Activated T-cell treated with anti-CD3 and anti-CD28 coated beads, Interleukin-2, amount 50 U/mL, for 1 hour (primary cell): ENCODE measurements at regions not wholly inside any gene's neighbourhood (a gene's known extent, or its start where the extent isn't known, plus 50 kb on each side); places are given as distances from the start of the nearest gene placed in this dataset.
"Not testable (repeated sequence)": the region's sequence is repeated elsewhere in the genome, so short reads cannot be mapped to it uniquely, and the experiment has no call there.

ENCODE experiments used
- DNase-seq: peaks from one replicate; pipeline ENCODE4 v3.0.0-alpha.2; 2020

DNA sequence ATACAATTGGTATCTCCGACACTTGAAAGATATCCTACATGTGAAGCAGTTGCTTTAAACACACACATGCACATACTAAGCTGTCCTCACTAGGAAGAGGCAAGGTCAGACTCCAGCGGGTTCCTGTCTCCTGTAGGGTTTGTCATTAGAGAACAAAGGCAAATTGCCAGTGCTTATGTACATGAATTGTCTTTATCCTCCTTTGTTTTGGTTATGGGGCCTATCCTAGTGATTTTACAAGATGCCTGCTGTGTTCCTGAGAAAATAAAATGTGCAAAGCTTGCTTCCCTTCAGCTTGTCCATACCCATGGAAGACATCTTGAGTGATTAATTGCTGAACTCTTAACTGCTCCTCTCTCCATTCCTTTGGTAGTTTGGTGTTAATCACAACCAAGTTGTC, 86.7 kb upstream of the SLC39A10 start:
- no peak for DNase-seq

DNA sequence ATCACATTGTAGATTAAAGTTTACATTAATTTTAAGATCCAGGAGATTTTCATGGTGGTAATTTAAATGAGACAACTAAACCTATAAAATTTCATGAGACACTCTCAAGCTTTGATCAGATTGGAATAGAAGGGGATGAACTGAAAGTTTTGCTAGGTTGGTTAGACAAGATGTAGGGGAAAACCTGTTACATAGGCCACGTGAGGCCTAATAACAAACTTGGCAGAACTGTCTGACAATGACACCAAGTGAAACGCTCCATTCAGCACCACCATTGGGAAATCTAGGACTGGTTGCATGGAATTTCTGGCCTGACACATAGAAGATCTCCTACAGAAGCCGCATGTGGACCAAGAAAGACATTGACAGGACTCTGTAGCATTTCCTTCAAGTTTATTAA, 87.8 kb upstream of the SLC39A10 start:
- no peak for DNase-seq

DNA sequence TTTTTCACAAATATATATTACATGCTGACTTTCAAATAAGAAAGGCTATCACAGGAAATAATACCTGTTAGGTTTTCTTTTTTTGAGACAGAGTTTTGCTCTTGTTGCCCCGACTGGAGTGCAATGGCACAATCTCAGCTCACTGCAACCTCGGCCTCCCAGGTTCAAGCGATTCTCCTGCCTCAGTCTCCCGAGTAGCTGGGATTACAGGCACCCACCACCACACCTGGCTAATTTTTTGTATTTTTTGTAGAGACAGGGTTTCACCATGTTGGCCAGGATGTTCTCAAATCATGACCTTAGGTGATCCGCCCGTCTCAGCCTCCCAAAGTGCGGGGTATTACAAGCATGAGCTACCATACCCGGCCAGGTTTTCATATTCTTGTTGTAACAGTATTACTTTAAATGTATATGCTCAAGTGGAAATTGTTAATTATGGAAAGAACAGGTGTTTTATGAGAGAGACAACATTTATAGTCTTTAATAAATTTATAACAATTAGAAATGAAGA, 92.3 kb upstream of the SLC39A10 start:
- not testable (repeated sequence) for DNase-seq

DNA sequence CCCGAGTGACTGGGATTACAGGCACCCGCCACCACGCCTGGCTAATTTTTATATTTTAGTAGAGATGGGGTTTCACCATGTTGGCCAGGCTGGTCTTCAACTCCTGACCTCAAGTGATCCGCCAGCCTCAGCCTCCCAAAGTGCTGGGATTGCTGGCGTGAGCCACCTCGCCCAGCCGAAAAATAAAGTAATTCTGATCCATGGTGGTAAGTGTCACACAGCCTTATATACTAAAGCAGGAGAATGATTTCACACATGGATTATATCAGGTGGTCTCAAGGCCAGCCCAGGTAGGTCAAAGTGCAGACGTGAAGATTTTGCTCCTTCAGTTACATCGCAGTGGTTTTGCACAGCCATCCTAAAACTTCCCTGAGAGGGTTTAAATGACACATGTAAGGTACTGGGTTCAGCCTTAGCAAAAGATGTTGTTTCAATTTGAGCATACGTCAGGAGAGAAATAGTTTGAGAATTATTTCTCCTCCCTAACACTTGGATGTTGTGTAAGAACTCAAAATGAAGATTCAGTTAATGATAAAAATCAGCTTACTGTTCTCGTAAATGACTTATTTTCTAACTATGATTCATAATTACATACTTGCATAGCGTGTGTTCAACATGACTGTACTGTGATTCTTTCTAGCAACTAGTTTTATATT, 93.0 kb upstream of the SLC39A10 start:
- no peak for DNase-seq

DNA sequence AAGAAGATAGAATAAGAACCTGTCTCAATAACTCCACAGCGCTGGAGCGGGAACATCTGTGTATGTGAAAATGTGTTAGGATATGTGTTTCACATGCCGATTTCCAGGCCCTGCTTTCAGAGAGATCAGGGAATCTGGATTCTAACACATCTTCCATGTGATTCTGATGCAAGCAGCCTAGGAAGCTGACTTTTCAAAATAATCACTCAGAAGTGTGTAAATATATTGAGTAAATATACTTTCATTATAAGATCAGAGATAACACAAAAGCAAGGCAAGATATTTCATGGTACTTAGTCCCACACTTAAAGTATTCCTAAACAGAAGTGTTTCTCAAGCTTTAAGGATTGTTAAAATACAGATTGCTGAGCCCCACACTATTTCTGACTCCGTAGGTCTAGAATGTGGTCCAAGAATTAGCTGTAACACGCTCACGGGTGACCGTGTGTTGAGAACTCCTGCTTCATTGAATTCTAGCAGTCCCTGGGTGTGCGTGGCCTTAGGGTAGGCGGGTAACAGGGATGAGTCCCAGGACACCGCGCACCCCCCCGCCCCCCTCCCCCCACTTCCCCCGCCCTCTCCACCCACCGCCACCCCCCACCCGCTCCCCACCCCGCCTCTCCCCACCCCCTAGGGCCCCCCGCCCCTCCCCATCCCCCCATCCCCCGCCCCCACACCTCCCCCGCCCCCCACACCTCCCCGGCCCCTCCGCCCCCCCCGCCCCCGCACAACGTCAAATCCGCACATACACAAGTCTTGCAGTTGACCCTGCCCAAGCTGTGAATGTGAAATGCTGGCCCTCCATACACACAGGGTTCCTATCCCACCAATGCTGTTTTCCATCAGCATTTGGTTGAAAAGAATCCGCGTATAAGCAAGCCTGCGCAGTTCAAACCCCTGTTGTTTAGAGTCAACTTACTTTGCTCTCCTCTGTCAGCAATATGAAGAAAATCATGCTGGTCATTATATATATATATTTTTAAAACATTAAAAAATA, 94.2 kb upstream of the SLC39A10 start:
- no peak for DNase-seq

DNA sequence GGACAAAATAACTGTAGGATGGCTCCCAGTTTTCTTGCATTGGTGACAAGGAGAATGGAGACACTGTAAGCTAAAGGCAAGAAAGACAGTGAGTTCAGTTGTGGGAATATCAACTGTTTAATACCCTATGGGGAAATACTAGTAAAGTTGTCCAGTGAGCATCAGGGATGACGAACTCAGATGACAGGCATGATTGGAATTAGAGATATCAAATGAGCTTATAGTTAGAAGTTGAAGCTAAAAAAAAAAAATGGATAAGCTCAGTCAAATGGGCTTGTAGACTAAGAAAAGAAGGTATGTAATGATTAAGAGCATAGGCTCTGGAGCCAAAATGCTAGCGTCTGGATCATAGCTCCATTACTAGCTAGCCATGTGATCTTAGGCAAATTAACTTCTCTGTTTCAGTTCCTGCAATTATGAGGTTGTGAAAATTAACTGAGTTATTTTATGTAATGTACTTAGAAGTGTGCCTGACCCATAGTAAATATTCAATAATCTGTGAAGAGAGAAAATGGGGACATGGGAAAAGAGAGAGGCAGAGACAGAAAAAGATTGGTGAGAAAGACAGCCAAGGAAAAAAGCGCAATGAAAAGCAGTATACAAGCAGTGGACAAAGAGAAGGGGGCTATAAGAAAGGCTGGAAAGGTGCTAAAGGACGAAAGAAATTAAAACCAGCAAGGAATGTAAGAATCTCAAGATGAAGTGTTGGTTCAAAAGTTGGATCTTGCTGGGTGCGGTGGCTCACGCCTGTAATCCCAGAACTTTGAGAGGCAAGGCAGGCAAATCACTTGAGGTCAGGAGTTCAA, 95.7 kb upstream of the SLC39A10 start:
- DNase-seq, result no peak

DNA sequence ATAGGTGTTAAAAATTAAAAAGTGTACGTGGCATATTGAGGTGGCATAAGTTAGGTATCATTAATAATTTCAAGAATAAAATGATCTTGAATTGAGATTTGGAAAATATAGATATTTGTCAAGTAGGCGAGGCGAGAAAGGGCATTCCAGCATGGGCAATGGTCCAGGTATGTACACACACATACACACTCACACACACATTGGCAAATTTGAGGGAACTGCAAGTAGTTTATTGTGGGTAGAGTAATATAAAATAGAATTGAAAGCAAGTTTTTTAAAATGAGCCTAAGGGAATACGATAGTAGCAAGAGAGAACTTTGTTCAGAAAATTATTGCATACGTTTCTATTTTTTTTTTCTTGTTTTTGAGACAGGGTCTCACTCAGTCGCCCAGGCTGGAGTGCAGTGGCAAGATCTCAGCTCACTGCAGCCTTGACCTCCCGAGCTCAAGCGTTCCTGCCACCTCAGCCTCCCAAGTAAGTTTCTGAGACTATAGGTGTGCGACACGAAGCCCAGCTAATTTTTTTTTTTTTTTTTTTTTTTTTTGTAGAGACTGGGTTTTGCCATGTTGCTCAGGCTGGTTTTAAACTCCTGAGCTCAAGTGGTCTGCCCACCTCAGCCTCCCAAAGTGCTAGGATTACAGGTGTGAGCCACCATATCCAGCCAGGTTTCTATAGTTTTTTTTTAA, 96.7 kb upstream of the SLC39A10 start:
- no peak for DNase-seq

DNA sequence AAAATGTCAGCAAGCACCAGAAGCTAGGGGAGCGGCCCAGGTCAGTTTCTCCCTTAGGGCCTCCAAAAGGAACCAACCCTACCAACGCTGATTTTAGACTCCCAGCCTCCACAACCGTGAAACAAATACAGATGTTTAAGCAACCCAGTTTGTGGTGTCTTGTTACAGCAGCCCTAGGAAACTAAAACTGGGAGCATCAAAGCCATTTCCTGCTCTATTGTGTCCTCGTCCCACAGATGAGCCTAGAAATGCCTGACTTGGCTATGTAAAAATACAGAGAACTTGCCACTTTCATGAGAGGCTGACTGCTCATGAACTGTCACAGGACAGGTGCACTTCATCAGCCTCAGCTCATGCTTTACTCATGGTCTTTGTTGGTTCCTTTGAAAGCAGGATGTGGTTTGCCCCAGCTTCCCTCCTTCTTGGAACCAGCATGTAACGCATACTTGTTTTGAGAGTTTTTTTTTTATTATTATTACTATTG, 97.6 kb upstream of the SLC39A10 start:
- peak; percentile 55 for DNase-seq

DNA sequence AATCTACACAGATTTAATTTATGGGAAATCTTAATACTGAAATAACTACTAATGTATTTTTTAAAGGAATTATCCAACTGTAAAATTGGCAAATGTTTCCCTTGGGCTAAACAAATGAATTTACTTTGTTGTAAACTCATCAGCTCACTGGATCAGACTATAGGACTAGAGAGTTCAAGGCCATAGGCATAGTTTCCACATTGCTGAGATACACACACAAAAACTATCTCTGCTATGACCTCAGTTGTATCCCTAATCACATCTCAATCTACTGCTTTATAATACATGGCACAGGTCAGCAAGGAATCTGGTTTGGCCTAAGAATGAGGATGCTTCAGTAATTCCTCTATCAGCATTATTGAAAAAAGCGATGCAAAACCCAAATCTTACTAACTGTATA, 101.1 kb upstream of the SLC39A10 start:
- no peak for DNase-seq

GRCh38 chr2:195552581-195552980, 104.4 kb upstream of the SLC39A10 start:
- DNase-seq, result no peak

GRCh38 chr2:195548198-195548940, 108.7 kb upstream of the SLC39A10 start:
- no peak for DNase-seq

GRCh38 chr2:195547268-195547840, 109.7 kb upstream of the SLC39A10 start:
- not testable (repeated sequence) for DNase-seq

- no peak for DNase-seq
Observed at GRCh38 chr2:195545811-195546210, 111.2 kb upstream of the SLC39A10 start.

DNA sequence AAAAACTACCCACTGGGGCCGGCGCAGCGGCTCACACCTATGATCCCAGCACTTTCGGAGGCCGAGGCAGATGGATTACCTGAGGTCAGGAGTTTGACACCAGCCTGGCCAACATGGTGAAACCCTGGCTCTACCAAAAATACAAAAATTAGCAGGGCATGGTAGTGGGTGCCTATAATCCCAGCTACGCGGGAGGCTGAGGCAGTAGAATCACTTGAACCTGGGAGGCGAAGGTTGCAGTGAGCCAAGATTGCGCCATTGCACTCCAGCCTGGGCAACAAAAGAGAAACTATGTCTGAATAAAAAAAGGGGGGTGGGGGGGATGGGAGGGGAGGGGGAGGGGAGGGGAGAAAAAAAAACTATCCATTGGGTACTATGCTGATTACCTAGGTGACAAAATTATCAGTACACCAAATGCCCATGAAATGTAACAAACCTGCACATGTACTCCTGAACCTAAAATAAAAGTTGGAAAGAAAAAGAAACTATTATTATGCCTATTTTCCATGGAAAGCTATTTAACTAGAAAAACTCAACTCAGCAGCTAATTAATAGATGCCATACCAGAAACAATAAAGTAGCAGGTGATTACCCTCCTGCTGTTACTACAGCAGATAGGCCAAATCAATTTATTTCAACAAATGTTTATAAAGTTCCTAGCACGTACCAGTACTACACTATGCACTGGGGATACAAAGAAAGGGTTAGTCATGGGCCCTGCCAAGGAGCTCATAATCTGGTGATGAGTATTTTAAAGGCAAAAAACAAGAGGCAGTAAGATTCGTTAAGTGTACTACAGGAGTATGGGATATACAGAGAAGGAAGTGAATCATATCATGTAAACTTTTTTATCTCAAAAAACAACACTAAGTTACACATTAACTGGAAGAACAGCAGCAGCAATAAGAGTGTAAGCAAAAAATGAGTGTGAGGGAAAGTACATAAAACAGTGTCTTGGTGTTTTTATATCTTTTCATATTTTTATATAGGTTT, 112.8 kb upstream of the SLC39A10 start:
- no peak for DNase-seq

- no peak for DNase-seq
Observed at GRCh38 chr2:195543063-195543462, 114.0 kb upstream of the SLC39A10 start.

DNA sequence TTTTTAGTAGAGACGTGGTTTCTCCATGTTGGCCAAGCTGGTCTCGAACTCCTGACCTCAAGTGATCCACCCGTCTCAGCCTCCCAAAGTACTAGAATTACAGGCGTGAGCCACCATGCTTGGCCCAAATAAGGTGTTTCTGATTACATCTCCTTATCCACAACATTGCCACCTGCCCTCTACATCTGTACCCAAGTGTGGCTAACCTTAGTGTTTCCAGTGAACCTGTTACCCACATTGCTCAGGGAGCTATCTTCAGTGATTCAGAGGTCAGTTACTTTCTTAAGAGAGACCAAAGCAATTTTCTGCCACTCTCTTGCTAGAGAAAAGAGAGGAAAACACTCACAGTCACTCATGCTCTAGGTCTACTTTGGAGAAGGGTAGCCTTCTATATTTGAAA, 115.0 kb upstream of the SLC39A10 start:
- no peak for DNase-seq

GRCh38 chr2:195538937-195539336, 118.1 kb upstream of the SLC39A10 start:
- no peak for DNase-seq

DNA sequence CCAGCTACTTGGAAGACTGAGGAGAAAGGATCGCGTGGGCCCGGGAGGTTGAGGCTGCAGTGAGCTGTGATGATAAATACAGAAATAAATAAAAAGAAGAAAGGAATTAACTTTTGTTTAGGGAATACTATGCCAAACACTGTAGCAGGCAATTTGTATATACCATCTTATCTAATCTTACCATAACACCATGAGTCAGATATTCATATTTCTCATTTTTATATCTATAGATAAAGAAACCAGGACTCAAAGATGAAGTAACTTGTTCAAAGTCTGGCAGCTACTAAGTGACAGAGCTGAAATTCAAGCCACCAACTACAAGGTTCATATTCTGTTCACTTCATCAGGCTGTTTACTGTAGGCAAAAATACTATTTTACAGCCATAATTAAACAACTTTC, 119.2 kb upstream of the SLC39A10 start:
- DNase-seq, result no peak

DNA sequence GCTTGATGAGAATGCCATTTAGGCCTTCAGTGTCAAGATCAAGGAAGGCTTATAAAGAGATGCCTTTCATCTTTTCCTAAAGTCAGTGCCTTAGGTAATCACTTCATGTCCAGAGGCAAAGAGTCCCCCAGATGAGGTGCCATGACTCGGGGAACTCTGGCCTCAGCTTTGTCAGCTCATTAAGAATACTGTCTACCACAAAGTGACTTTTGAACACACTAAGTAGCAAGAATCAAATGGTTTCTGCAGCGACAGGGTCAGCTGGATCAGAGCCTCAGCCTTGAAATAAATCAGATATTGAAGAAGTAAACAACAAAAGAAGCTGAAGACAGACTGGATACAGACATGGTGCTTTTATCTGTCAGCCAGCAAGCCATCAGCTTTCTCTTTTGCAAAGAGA, 120.1 kb upstream of the SLC39A10 start:
- DNase-seq, result no peak
